ENCODE measurements at regions not wholly inside any gene's neighbourhood (a gene's known extent, or its start where the extent isn't known, plus 50 kb on each side); places are given as distances from the start of the nearest gene placed in this dataset.
"Not testable (repeated sequence)": the region's sequence is repeated elsewhere in the genome, so short reads cannot be mapped to it uniquely, and the experiment has no call there.

DNA sequence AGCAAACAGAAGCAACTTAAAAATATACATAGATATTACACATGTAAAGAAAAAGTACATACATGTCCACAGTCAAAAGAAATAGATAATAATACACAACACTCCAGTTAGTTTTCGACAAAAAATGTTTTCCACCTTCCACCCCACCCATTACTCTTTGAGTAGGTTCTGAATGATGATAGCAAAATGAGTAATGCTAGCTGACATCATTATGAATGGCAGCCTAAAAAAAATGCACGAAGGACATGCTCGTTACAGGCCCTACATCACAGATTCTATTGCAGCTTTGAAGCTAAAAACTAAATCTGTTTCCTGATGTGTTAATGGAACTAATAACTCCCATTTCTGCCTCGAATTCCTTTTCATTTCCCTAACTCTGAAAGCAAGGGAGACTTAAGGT lies 578.7 kb upstream of the NETO1 start:
- no peak for DNase-seq (ENCODE audit: low read depth)

DNA sequence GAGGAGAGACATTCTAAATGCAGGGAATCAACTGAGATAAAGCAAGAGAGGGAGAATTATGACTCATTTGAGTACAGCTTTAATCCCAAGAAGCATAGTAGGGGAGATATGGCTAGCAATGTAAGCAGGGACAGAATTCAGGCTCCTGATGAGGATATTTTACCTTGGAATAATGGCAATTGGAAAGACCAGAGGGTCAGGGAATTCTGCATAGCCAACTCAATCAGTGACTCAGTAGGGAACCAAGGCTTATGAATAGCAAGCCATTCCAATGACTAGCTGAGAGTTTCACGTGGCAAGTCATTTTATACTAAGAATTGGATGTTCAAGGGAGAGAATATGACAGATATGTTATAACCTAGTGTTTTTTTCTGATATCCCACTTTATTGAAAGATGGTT lies 563.8 kb upstream of the NETO1 start:
- no peak for DNase-seq (ENCODE audit: low read depth)

DNA sequence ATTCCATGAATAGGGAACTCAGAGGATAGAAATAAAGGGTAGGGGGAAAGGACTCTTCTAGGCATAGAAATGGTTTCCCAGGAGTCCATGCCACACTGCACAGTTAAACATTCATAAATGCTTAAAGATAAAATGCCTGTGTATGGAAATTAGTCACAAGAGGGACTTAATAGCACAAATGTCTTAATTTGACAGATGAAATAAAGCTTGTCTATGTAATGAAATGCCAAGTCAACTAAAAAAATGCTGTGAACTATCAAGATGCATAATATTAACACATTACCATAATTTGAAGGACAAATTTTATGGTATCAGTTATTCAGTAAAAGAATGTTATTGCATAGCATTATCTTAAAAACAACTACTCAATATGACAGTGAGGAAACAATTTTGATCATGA lies 553.2 kb upstream of the NETO1 start:
- no peak for DNase-seq (ENCODE audit: low read depth)

DNA sequence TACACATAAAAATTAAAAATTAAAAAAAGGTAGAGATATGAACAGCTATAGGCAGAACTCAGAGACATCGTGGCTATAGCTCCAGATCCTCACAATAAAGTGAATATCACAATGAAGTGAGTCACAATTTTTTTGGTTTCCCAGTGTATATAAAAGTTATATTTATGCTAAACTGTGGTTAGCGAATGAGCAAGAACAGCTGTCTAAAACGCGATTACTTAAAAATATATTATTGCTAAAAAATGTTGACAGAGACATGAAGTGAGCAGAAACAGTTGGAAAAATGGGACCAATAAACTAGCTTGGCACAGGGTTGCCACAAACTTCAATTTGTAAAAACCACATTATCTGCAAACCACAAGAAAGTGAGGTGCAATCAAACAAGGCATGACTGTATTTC lies 551.7 kb upstream of the NETO1 start:
- DNase-seq (ENCODE audit: low read depth), result no peak

DNA sequence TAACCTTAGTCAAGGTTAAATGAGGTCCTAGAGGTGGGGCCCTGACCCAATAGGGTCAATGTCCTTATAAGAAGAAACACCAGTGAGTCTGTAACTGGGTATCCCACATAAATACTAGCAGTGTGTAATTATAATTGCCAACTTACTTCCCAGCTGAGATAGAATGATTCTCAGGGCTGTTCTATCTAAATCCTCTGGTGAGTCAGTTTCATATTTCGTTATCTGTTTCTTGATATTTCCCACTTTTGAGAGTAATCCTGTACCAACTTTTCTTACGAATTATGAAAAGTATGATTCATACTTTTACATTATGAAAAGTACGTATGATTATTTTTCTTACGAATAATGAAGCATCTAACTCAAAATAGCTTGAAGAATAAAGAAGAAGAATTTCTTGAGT lies 546.8 kb upstream of the NETO1 start:
- no peak for DNase-seq (ENCODE audit: low read depth)

DNA sequence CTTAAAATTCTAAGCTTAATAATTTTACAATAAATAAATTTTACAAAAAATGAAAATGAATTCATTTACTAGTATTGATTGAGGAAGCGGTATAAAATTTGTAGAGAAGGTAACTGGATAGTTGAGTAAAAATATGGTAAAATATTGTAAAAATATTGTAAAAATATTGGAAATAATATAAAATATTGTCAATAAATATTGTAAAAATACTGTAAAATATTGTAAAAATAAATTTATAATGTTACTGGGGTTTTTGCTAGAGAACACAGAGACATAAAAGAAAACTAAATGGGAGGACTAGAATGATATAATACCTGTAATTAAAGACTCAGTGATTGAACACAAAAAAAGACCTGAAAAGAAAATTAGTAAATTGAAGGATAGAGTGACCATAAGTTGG lies 546.3 kb upstream of the NETO1 start:
- no peak for DNase-seq (ENCODE audit: low read depth)

DNA sequence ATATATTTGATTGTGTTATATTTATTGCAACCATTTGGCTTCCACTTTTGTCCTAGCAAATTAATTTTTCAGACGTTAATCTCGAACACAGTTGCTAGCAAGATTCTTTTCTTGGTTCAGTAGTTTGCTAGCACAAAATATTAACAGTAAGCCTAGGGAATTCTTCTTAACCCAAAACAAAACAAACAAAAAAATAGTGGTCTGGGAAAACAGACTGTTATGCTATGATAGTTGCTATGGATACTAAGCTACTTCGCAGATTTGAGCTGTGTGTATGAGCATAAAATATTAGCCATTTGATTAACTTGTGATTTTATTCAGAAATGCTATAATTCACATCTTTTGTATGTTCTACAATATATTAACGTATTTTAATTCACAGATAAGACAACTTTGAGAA lies 541.5 kb upstream of the NETO1 start:
- DNase-seq (ENCODE audit: low read depth), result no peak

DNA sequence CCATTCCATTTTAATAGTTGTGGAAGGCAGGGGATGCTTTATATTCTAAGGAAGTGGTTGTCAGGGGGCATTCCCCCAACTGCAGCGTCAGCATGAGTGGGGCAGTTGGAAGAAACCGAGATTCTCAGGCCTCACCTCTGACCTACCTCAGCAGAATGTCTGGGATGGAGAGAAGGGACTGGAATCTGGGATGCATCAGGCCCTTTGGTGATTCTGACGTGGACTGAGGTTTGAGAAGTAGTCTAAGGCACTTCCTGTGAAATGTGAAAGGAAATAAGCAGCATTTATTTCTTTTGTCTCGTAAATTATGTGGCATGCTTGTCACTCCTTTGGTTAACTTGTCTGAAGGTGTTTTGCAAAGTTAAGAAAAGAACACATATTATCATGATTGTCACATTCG lies 540.7 kb upstream of the NETO1 start:
- DNase-seq (ENCODE audit: low read depth), result no peak

DNA sequence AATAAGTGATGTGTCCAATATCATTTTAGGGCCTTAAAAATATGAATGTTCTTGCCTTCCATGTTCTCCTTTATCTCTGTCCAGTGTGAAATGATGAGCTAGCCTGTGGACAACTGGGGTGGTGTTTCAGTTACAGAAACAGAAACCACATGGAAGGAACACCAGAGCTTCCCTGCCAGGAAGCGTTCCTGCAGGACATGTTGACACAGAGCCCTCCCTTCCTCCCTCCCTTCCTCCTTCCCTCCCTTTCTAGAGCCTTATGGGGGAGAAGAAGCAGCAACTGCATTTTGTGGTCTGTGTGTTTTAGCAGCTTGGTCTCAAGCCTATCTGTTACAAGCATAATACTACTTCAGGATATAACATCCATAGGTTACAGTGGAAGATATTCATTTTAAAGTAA lies 539.7 kb upstream of the NETO1 start:
- no peak for DNase-seq (ENCODE audit: low read depth)

DNA sequence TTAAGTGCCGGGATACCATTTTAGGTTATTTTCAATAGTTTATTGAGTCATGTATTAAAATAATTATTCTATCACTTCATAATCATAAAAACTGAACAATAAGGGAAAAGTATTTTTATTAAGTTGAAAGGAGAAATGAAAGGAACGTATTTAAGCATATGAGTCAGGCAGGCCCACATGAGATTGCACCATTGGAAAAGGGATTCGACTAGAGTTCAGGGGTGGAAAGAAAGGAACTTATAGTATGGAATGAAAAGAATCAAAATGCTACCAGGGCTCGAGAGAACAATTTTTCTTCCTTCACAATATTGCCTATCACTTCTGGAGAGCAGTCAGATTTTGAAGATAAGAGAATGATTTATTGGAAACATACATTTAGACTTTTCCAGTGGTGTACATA lies 516.5 kb upstream of the NETO1 start:
- no peak for DNase-seq (ENCODE audit: low read depth)

DNA sequence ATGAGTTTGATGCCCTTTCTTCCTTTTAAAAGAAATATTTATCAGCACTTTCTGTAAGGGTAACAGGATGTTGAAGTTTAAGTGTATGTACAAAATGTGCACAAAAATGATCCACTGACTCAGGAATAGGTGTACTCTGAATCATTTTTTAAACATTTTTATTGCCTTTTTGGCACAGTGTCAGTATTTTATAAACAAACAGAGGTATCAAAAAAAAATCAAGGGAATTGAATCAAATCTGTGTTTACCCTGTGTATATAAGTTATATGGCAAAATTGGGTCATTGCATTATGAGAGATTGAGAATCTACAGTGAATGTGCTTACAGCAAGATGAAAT lies 513.9 kb upstream of the NETO1 start:
- no peak for DNase-seq (ENCODE audit: low read depth)

DNA sequence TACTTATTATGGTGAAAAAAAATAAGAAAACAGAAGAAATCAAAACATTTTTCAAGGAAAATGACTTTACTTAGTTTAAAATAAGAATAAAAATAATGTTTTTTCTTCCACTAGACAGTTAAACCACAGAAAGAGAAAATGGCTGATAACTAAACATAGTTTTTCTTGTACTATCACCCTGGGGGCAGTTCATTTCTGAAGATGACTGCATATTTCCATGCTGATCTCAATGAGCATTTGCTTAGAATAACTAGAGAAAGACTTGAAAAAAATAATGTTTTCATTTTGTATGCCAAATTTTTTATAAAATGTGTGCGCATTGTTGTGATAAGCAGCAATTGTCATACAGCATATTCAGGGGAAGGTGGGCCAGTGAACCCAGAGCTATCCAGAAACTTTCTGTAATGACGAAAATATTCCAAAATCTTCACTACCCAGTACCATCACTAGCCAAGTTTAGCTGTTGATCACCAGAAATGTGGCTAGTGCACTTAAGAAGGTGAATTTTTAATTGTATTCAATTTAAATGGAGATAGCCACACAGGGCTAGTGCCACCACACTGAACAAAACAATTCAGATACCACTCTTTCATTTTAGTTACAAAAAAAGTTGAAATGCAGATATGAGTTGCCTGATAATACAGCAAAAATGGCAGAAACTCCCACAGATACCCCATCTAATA lies 513.4 kb upstream of the NETO1 start:
- DNase-seq (ENCODE audit: low read depth), result no peak

DNA sequence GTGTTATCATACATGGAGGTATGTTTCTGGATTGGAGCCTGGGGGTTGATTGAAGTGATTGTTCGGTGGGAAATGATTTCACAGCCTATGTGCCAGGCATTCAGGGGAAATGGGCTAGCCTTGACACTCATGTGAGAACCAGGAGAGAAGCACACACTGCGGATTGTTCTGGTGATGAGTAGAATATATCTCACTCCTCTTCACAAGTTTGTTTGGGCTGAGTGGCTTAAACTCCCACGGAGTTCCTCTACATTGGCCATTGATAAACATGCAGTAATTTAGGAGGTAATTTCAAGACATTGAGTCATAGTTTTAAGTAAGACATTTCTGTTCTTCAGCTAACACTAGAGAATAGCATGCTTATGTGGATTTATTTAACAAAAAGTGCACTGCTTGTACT lies 498.9 kb upstream of the NETO1 start:
- no peak for DNase-seq (ENCODE audit: low read depth)

DNA sequence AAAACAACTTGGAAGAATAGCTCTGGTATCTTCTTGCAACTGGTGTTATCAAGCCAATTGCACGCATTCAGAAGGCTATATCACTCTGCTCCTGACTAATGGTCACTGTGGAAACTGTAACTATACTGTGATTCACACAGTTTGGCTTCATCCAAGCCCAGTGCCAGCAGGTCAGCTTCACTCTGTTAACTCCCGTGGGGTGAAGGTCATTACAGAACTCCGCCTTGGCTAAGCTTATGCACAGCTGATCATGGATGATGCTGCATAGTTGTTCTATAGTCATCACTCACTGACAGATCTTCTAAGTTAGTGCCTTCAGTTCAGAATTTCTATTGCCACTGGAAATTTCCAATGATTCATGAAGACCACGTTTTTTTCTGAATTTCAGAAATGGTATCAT lies 497.2 kb upstream of the NETO1 start:
- DNase-seq (ENCODE audit: low read depth), result no peak

DNA sequence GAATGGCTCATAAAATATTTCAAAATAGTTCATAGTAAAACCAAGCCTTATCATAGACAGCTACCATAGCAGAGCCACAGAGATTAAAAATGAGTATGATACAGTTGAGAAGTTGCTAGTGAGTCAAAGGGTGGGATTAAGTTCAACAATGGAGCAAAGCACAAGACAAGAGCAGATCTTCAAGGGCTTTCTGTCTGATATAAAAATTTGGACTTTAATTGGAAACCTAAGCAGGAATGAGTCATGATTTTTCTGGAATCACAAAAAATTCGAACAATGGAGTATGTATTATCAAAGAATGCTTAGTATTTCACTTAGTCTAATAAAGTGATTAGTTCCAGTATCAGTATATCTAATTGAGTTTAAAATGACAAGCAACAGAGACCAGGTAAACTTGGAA lies 487.3 kb upstream of the NETO1 start:
- no peak for DNase-seq (ENCODE audit: low read depth)

DNA sequence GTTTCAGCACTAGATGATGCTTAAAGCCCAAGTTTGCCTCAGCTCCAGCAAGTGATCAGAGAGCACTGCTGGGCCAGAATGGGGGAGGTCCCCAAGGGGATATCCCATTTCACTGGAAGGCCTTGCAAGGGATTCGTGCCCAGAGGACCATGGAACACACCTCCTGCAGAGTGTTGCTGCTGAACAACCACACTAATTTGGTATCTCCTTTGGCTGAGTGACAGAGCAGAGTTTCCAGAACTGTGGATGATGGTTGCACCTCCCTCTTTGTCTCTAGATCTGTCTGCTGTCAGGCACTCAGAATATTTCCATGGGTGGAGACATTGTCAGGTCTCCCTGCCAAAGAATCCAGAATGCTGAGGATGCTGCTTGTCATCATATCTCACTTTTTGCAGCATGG lies 484.8 kb upstream of the NETO1 start:
- no peak for DNase-seq (ENCODE audit: low read depth)

DNA sequence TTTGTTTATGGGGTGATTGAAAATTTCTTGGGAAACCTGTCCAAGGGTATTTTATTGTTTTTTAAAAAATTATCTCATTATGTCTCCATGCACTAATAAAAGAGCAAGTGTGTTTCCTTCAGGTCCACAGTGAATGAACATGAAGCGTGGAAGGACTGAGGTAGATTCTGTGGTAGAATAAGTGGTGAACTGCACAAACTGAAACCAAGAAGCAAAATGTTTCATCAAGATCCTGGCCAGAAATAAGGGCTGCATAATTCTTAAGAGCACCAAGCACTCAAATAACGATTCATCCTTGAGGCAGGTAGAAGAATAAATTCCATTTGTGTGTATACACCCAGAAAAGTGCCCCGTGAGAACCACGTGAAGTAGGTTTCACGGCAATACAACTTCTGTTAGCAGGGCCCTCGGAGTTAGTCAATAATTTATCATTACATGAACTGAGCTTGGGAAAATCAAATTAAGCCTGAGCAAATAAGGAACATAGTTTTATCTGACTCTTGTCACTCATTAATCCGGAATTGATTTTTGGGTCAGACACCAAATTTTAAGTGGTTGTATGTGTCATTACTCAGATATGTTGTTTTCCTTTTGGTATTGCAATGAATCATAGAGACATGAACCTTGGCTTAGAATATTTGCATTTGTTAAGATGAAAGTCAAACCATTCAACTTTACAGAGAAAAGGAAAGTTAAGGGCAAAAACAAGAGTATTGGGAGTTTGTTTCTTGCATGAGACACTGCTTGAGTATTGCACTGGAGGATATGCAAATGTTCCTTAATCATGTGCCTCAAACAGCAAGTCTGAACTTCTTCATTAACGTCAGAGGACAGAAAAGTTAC lies 472.6 kb upstream of the NETO1 start:
- DNase-seq (ENCODE audit: low read depth), result no peak

DNA sequence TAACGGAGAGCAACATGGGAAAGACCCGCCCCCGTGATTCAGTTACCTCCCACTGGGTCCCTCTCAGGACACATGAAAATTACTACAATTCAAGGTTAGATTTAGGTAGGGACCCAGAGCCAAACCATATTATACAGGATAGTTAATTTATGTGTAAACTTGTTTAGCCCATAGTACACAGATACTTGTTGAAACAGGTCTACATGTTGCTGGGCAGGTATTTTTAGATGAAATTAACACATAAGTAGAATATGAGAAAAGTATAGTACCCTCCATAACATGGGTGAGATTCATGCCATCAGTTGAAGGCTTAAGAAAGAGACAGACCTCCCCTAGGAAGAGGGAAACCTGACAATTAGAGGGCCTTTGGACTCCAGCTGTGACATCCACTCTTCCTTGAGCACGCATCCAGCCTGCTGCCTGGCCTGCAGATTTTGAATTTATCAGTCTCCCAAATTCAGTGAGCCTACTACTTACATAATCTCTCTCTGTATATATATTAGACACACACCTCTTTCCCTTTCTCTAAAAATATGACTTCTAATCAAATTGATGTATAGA lies 463.5 kb upstream of the NETO1 start:
- no peak for DNase-seq (ENCODE audit: low read depth)

DNA sequence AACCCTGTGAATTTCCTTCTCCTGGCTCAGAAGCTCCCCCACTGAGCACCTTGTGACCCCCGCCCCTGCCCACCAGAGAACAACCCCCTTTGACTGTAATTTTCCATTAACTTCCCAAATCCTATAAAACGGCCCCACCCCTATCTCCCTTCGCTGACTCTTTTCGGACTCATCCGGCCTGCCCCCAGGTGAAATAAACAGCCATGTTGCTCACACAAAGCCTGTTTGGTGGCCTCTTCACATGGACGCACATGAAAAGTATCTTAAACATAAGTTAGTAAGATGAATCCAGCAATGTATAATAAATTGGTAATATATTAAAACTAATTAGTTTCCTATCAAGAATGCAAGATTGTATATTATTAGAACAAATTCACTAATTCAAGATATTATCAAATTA lies 462.3 kb upstream of the NETO1 start:
- not testable (repeated sequence) for DNase-seq (ENCODE audit: low read depth)

DNA sequence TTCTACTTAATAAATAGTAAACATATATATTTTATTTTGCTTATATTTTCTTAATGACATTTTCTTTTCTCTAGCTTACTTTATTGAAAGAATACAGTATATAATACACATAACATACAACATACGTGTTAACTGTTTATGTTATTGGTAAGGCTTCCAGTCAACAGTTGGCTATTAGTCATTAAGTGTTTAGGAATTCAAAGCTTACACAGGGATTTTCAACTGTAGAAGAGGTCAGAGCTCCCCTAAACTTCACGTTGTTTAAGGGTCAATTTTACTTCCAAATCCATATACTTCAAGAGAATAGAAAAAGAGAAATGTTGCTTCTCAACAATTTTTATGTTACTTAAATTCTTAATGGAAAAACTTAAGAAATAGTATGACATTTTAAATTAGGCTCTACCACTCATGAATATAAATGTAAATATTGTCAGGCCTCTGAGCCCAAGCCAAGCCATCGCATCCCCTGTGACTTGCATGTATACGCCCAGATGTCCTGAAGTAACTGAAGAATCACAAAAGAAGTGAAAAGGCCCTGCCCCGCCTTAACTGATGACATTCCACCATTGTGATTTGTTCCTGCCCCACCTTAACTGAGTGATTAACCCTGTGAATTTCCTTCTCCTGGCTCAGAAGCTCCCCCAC lies 456.5 kb upstream of the NETO1 start:
- not testable (repeated sequence) for DNase-seq (ENCODE audit: low read depth)

DNA sequence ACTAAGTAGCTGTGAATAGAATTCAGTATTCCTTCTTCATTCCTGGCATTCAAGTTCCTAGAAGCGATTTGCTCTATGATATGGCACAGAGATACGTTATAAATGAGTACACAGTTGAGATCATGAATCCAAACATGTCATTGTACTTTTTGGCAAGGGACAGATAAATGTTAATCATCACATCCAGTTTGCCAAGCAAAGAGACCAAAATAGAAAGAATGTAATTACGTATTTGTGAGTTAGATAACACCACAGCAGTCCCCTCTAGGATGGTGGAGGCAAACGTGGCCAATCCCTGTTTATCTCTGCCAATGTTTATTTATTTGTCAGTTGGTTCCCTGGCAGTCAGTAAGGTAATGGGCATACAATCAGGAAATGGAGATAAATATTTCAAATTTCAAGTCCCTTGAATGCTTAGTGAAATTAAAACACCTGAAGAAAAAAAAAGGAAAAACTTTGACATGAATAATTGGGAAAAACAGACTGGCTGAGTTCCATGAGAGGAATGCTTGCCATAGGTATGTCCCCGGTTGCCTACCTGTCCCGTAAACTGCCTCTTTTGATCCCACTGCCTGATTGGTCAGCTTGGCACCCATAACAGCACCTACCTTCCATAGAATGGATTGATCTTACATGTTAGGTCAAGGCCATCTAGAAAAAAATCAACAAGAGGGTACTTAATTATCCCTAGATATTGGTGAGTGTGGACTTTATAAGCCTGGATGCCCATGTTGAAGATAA lies 451.1 kb upstream of the NETO1 start:
- no peak for DNase-seq (ENCODE audit: low read depth)

DNA sequence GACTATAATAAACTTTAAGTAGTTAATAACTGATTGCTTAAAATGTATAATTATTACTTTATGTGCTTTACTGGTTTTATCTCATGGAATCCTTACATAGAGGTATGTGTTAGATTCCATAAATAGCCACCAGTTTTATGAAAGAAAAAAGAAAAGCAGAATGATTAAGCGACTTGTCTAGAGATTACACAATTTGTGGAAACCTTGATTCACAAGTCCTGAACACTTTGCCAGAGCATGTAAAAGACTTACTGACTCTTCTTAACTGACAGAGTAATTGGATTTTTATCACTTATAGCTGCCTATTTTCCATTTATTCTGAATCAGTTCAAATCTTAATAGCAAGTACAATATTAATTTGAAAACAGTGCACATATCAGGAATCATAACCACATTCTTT lies 448.7 kb upstream of the NETO1 start:
- DNase-seq (ENCODE audit: low read depth), result no peak
